PC-3 (cell line): ENCODE measurements at regions not wholly inside any gene's neighbourhood (a gene's known extent, or its start where the extent isn't known, plus 50 kb on each side); places are given as distances from the start of the nearest gene placed in this dataset.

Experiments
- ATAC-seq: fragments of 200-7000 bp; cut with Tn5 transposase; 2 replicates; pipeline ENCODE4 v1.9.1; 2020; ENCODE audit warnings: mild to moderate bottlenecking, moderate library complexity
- BruUV-seq: library from RNA; stranded (reverse); fragments of 400-500 nt; replicated peaks from 2 replicates; lab custom pipeline; 2021; lab: Mats Ljungman, UMichigan
- CTCF ChIA-PET: fragments of 300-600 bp; sonication (Branson Sonifier 250); formaldehyde crosslinking; loops from one replicate; lab custom pipeline; 2022; ENCODE audit warnings: antibody characterized with exemption; lab: Charles Lee
- POLR2A ChIA-PET: fragments of 300-600 bp; sonication (Branson Sonifier 250); formaldehyde crosslinking; loops from one replicate; lab custom pipeline; 2022; ENCODE audit warnings: antibody characterized with exemption; ENCODE audit not compliant: unreplicated experiment; lab: Charles Lee
- DNase-seq: peaks from one replicate; pipeline ENCODE4 v3.0.0-alpha.2; 2015
- H2AFZ ChIP-seq: fragments of 300-600 bp; sonication (generic); 2 replicates; pipeline ENCODE4 v1.6.0; 2016; ENCODE audit warnings: antibody characterized with exemption, low read length
- H3F3A ChIP-seq: fragments of 300-600 bp; sonication (generic); one replicate; pipeline ENCODE4 v1.6.0; 2017; ENCODE audit warnings: antibody characterized with exemption, low read length, control low read depth, mild to moderate bottlenecking; ENCODE audit not compliant: unreplicated experiment
- H3K27ac ChIP-seq: fragments of 300-600 bp; sonication (generic); 2 replicates; pipeline ENCODE4 v1.5.1; 2016; ENCODE audit warnings: mild to moderate bottlenecking, low read length
- H3K27me3 ChIP-seq: fragments of 300-600 bp; sonication (generic); 2 replicates; pipeline ENCODE4 v1.6.1; 2016; ENCODE audit warnings: low read length, mixed read lengths
- H3K36me3 ChIP-seq: fragments of 300-600 bp; sonication (generic); 2 replicates; pipeline ENCODE4 v1.6.1; 2016; ENCODE audit warnings: low read depth, mixed run types, low read length, mixed read lengths
- H3K4me1 ChIP-seq: fragments of 300-600 bp; sonication (generic); 2 replicates; pipeline ENCODE4 v1.5.1; 2016; ENCODE audit warnings: low read length; ENCODE audit not compliant: insufficient read depth
- H3K4me2 ChIP-seq: fragments of 300-600 bp; sonication (generic); 2 replicates; pipeline ENCODE4 v1.6.0; 2016; ENCODE audit warnings: low read length
- H3K4me3 ChIP-seq: fragments of 300-600 bp; sonication (generic); 2 replicates; pipeline ENCODE4 v1.5.1; 2016; ENCODE audit warnings: mild to moderate bottlenecking, low read length, mixed read lengths
- H3K79me2 ChIP-seq: fragments of 300-600 bp; sonication (generic); 2 replicates; pipeline ENCODE4 v1.6.1; 2017; ENCODE audit warnings: low read length, mixed read lengths
- H3K9ac ChIP-seq: fragments of 300-600 bp; sonication (generic); 2 replicates; pipeline ENCODE4 v1.6.0; 2016; ENCODE audit warnings: mild to moderate bottlenecking, low read length
- H3K9me2 ChIP-seq: fragments of 300-600 bp; sonication (generic); replicated peaks from 2 replicates; pipeline ENCODE4 v1.6.1; 2016; ENCODE audit warnings: mixed run types, low read length, mixed read lengths
- H3K9me3 ChIP-seq: fragments of 300-600 bp; sonication (generic); 2 replicates; pipeline ENCODE4 v1.6.1; 2016; ENCODE audit warnings: low read length, mixed read lengths
- H4K20me1 ChIP-seq: fragments of 300-600 bp; sonication (generic); 2 replicates; pipeline ENCODE4 v1.6.1; 2016; ENCODE audit warnings: low read length, mixed read lengths
- EZH2 ChIP-seq: fragments of 300-600 bp; sonication (generic); IDR thresholded peaks from one replicate; pipeline ENCODE4 v1.6.1; 2017; ENCODE audit warnings: antibody characterized with exemption, mild to moderate bottlenecking, low read length; ENCODE audit not compliant: unreplicated experiment
- EZH2phosphoT487 ChIP-seq: fragments of 300-600 bp; sonication (generic); IDR thresholded peaks from 2 replicates; pipeline ENCODE4 v1.6.1; 2018; ENCODE audit warnings: mild to moderate bottlenecking, antibody characterized with exemption, low read length, borderline replicate concordance
- intact Hi-C: fragments of 100-400 bp; cut with micrococcal nuclease; formaldehyde crosslinking; loops from 2 replicates; pipeline ENCODE4 v1.9.0; 2023
- TF ChIP-seq, protein P1 (sequence below): fragments of 300-600 bp; sonication (generic); conservative IDR thresholded peaks from 2 replicates; pipeline ENCODE4 v1.5.1; 2017; ENCODE audit warnings: antibody characterized with exemption, low read depth, mild to moderate bottlenecking, low read length

DNA sequence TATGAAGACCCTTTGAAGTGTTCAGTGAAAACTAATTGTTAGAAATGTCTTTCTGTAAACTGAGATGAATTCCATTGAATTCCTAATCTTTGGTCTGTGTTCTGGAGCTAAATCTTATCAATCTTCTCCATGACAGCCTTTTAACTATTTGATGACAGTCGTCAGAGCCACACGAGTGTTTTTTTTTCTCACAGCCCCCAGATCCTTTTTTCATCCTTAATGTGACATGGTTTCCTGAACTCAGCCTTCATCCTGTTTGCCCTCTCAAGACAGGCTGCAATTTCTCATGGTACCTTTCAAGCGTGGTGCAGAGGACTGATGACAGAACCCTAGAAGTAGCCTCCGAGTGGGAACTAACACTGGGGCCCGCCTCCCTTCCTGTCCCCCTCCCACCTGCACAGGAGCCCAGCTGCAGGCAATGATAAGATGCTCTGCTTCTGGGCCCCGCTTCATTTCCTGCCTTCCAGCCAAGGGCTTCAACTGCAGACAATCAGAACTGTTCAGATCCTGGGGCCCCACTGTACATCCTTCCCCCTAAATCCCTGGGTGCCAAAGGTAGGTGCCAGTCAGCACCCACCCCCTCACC lies 114.6 kb upstream of the VAV3 start:
- no peak for TF ChIP-seq EZH2phosphoT487
- TF ChIP-seq EZH2, result no peak
- TF ChIP-seq, protein P1, sequence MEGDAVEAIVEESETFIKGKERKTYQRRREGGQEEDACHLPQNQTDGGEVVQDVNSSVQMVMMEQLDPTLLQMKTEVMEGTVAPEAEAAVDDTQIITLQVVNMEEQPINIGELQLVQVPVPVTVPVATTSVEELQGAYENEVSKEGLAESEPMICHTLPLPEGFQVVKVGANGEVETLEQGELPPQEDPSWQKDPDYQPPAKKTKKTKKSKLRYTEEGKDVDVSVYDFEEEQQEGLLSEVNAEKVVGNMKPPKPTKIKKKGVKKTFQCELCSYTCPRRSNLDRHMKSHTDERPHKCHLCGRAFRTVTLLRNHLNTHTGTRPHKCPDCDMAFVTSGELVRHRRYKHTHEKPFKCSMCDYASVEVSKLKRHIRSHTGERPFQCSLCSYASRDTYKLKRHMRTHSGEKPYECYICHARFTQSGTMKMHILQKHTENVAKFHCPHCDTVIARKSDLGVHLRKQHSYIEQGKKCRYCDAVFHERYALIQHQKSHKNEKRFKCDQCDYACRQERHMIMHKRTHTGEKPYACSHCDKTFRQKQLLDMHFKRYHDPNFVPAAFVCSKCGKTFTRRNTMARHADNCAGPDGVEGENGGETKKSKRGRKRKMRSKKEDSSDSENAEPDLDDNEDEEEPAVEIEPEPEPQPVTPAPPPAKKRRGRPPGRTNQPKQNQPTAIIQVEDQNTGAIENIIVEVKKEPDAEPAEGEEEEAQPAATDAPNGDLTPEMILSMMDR, result no peak
- Histone ChIP-seq H3F3A (no peaks in the 10 kb centered on the region), H2AFZ (no peak overlapping the region), H3K36me3 (no peaks in the 10 kb centered on the region), H3K4me2 (no peak overlapping the region), H3K9me2 (no peaks in the 10 kb centered on the region), H4K20me1 (no peaks in the 10 kb centered on the region), H3K79me2 (no peaks in the 10 kb centered on the region), H3K27me3 (no peaks in the 10 kb centered on the region), H3K27ac (no peak overlapping the region), H3K4me3 (no peak overlapping the region), H3K9ac (no peak overlapping the region), H3K9me3 (no peaks in the 10 kb centered on the region), H3K4me1 (peaks cover 12% of the 10 kb centered on the region)
- ChIA-PET CTCF (no interaction called here), POLR2A (no interaction called here)
- intact Hi-C loops, result loop anchor here (5.0 kb wide), 1 partner anchor 32 kb away; no protein-coding TSS in a partner anchor
- BruUV-seq, result no TSS peak
- DNase-seq (no peak), ATAC-seq (no peak)

- H3F3A ChIP-seq, result no peaks in the 10 kb centered on the region
- H3K9ac ChIP-seq, result no peak overlapping the region
- H3K9me2 ChIP-seq, result no peaks in the 10 kb centered on the region
- no peaks in the 10 kb centered on the region for H3K36me3 ChIP-seq
- no peak overlapping the region for H3K27ac ChIP-seq
- intact Hi-C loops, result no loop called here
- BruUV-seq, result no TSS peak
- H3K4me2 ChIP-seq, result no peak overlapping the region
- no peak overlapping the region for H2AFZ ChIP-seq
- no peak for DNase-seq
- TF ChIP-seq EZH2phosphoT487 (no peak), EZH2 (no peak)
- TF ChIP-seq, protein P1, result no peak
- ChIA-PET POLR2A (interaction anchor here (0.6 kb wide), 1 partner anchor 278 kb away, joined by 4 read pairs; no protein-coding TSS in a partner anchor), CTCF (no interaction called here)
- H3K79me2 ChIP-seq, result no peaks in the 10 kb centered on the region
- no peak overlapping the region for H3K4me3 ChIP-seq
- H4K20me1 ChIP-seq, result no peaks in the 10 kb centered on the region
- H3K4me1 ChIP-seq, result peaks cover 6% of the 10 kb centered on the region
- H3K9me3 ChIP-seq, result no peaks in the 10 kb centered on the region
- no peak for ATAC-seq
- no peaks in the 10 kb centered on the region for H3K27me3 ChIP-seq
These were observed 113.0 kb upstream of the VAV3 start for GRCh38 chr1:108077991-108078390.

DNA sequence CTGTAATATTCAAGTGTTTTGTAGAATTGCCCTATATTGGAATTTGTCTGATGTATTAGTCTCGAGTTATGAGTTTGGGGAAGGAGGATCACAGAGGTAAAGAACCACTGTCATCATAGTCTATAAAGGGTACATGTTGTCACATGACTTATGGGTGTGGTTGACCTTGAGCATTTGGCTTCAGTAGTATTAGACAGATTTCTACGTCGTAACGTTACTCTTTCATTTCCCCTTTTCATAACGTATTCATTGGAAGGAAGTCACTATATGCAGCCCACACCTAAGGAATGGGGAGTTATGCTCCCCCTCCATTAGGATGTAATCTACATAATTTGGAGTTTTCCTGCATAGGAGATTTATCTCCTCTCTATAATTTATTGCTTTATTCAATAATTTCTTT lies 110.1 kb upstream of the VAV3 start:
- ChIA-PET CTCF (no interaction called here), POLR2A (no interaction called here)
- Histone ChIP-seq H2AFZ (no peak overlapping the region), H3K4me2 (no peak overlapping the region), H3K9me3 (no peaks in the 10 kb centered on the region), H3K9me2 (no peaks in the 10 kb centered on the region), H3K27ac (no peak overlapping the region), H3K36me3 (no peaks in the 10 kb centered on the region), H3K4me3 (no peak overlapping the region), H4K20me1 (no peaks in the 10 kb centered on the region), H3K79me2 (no peaks in the 10 kb centered on the region), H3K9ac (no peak overlapping the region), H3K4me1 (no peaks in the 10 kb centered on the region), H3F3A (no peaks in the 10 kb centered on the region), H3K27me3 (no peaks in the 10 kb centered on the region)
- ATAC-seq (no peak), DNase-seq (no peak)
- no peak for TF ChIP-seq EZH2phosphoT487
- TF ChIP-seq, protein P1, result no peak
- no peak for TF ChIP-seq EZH2
- no TSS peak for BruUV-seq
- intact Hi-C loops, result no loop called here
